PC-3 (cell line): ENCODE measurements at regions not wholly inside any gene's neighbourhood (a gene's known extent, or its start where the extent isn't known, plus 50 kb on each side); places are given as distances from the start of the nearest gene placed in this dataset.

Experiments
- ATAC-seq: fragments of 200-7000 bp; cut with Tn5 transposase; 2 replicates; pipeline ENCODE4 v1.9.1; 2020; ENCODE audit warnings: mild to moderate bottlenecking, moderate library complexity
- BruUV-seq: library from RNA; stranded (reverse); fragments of 400-500 nt; replicated peaks from 2 replicates; lab custom pipeline; 2021; lab: Mats Ljungman, UMichigan
- CTCF ChIA-PET: fragments of 300-600 bp; sonication (Branson Sonifier 250); formaldehyde crosslinking; loops from one replicate; lab custom pipeline; 2022; ENCODE audit warnings: antibody characterized with exemption; lab: Charles Lee
- POLR2A ChIA-PET: fragments of 300-600 bp; sonication (Branson Sonifier 250); formaldehyde crosslinking; loops from one replicate; lab custom pipeline; 2022; ENCODE audit warnings: antibody characterized with exemption; ENCODE audit not compliant: unreplicated experiment; lab: Charles Lee
- DNase-seq: peaks from one replicate; pipeline ENCODE4 v3.0.0-alpha.2; 2015
- H2AFZ ChIP-seq: fragments of 300-600 bp; sonication (generic); 2 replicates; pipeline ENCODE4 v1.6.0; 2016; ENCODE audit warnings: antibody characterized with exemption, low read length
- H3F3A ChIP-seq: fragments of 300-600 bp; sonication (generic); one replicate; pipeline ENCODE4 v1.6.0; 2017; ENCODE audit warnings: antibody characterized with exemption, low read length, control low read depth, mild to moderate bottlenecking; ENCODE audit not compliant: unreplicated experiment
- H3K27ac ChIP-seq: fragments of 300-600 bp; sonication (generic); 2 replicates; pipeline ENCODE4 v1.5.1; 2016; ENCODE audit warnings: mild to moderate bottlenecking, low read length
- H3K27me3 ChIP-seq: fragments of 300-600 bp; sonication (generic); 2 replicates; pipeline ENCODE4 v1.6.1; 2016; ENCODE audit warnings: low read length, mixed read lengths
- H3K36me3 ChIP-seq: fragments of 300-600 bp; sonication (generic); 2 replicates; pipeline ENCODE4 v1.6.1; 2016; ENCODE audit warnings: low read depth, mixed run types, low read length, mixed read lengths
- H3K4me1 ChIP-seq: fragments of 300-600 bp; sonication (generic); 2 replicates; pipeline ENCODE4 v1.5.1; 2016; ENCODE audit warnings: low read length; ENCODE audit not compliant: insufficient read depth
- H3K4me2 ChIP-seq: fragments of 300-600 bp; sonication (generic); 2 replicates; pipeline ENCODE4 v1.6.0; 2016; ENCODE audit warnings: low read length
- H3K4me3 ChIP-seq: fragments of 300-600 bp; sonication (generic); 2 replicates; pipeline ENCODE4 v1.5.1; 2016; ENCODE audit warnings: mild to moderate bottlenecking, low read length, mixed read lengths
- H3K79me2 ChIP-seq: fragments of 300-600 bp; sonication (generic); 2 replicates; pipeline ENCODE4 v1.6.1; 2017; ENCODE audit warnings: low read length, mixed read lengths
- H3K9ac ChIP-seq: fragments of 300-600 bp; sonication (generic); 2 replicates; pipeline ENCODE4 v1.6.0; 2016; ENCODE audit warnings: mild to moderate bottlenecking, low read length
- H3K9me2 ChIP-seq: fragments of 300-600 bp; sonication (generic); replicated peaks from 2 replicates; pipeline ENCODE4 v1.6.1; 2016; ENCODE audit warnings: mixed run types, low read length, mixed read lengths
- H3K9me3 ChIP-seq: fragments of 300-600 bp; sonication (generic); 2 replicates; pipeline ENCODE4 v1.6.1; 2016; ENCODE audit warnings: low read length, mixed read lengths
- H4K20me1 ChIP-seq: fragments of 300-600 bp; sonication (generic); 2 replicates; pipeline ENCODE4 v1.6.1; 2016; ENCODE audit warnings: low read length, mixed read lengths
- EZH2 ChIP-seq: fragments of 300-600 bp; sonication (generic); IDR thresholded peaks from one replicate; pipeline ENCODE4 v1.6.1; 2017; ENCODE audit warnings: antibody characterized with exemption, mild to moderate bottlenecking, low read length; ENCODE audit not compliant: unreplicated experiment
- EZH2phosphoT487 ChIP-seq: fragments of 300-600 bp; sonication (generic); IDR thresholded peaks from 2 replicates; pipeline ENCODE4 v1.6.1; 2018; ENCODE audit warnings: mild to moderate bottlenecking, antibody characterized with exemption, low read length, borderline replicate concordance
- intact Hi-C: fragments of 100-400 bp; cut with micrococcal nuclease; formaldehyde crosslinking; loops from 2 replicates; pipeline ENCODE4 v1.9.0; 2023
- TF ChIP-seq, protein P1 (sequence below): fragments of 300-600 bp; sonication (generic); conservative IDR thresholded peaks from 2 replicates; pipeline ENCODE4 v1.5.1; 2017; ENCODE audit warnings: antibody characterized with exemption, low read depth, mild to moderate bottlenecking, low read length

DNA sequence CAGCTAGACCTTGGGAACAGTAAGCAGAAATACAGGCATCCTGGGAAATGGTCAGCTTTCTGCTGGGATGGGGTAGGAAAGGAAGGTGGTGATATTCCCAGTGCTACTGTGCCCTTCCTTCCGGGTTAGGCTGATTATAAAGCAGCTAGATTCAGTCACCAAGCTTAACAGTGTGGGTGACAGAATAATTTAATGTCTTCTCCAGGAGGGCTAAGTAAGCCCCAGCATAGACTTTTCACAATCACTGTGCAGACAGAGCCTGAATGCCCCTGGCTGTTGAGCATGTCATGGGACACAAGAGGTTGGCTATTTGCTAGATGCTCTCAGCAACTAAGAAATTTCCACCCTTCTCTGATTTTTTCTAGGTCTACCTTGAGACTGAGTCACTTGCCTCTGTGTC lies 513.0 kb downstream of the TOX3 start:
- Histone ChIP-seq H3K9me3 (no peaks in the 10 kb centered on the region), H3K36me3 (no peaks in the 10 kb centered on the region), H3K9me2 (no peaks in the 10 kb centered on the region), H3K4me2 (no peak overlapping the region), H3K9ac (no peak overlapping the region), H4K20me1 (no peaks in the 10 kb centered on the region), H3K27me3 (no peaks in the 10 kb centered on the region), H2AFZ (no peak overlapping the region), H3F3A (no peaks in the 10 kb centered on the region), H3K4me3 (no peak overlapping the region), H3K27ac (no peak overlapping the region), H3K4me1 (no peaks in the 10 kb centered on the region), H3K79me2 (no peaks in the 10 kb centered on the region)
- ATAC-seq (no peak), DNase-seq (no peak)
- POLR2A ChIA-PET, result no interaction called here
- intact Hi-C loops, result no loop called here
- TF ChIP-seq, protein P1, sequence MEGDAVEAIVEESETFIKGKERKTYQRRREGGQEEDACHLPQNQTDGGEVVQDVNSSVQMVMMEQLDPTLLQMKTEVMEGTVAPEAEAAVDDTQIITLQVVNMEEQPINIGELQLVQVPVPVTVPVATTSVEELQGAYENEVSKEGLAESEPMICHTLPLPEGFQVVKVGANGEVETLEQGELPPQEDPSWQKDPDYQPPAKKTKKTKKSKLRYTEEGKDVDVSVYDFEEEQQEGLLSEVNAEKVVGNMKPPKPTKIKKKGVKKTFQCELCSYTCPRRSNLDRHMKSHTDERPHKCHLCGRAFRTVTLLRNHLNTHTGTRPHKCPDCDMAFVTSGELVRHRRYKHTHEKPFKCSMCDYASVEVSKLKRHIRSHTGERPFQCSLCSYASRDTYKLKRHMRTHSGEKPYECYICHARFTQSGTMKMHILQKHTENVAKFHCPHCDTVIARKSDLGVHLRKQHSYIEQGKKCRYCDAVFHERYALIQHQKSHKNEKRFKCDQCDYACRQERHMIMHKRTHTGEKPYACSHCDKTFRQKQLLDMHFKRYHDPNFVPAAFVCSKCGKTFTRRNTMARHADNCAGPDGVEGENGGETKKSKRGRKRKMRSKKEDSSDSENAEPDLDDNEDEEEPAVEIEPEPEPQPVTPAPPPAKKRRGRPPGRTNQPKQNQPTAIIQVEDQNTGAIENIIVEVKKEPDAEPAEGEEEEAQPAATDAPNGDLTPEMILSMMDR, result no peak
- TF ChIP-seq EZH2phosphoT487 (no peak), EZH2 (no peak)
- BruUV-seq, result no TSS peak
- CTCF ChIA-PET, result no interaction called here

- H3K27me3 ChIP-seq, result no peaks in the 10 kb centered on the region
- H3K4me1 ChIP-seq, result no peaks in the 10 kb centered on the region
- no peaks in the 10 kb centered on the region for H3K9me3 ChIP-seq
- DNase-seq, result no peak
- H3K27ac ChIP-seq, result no peak overlapping the region
- no peaks in the 10 kb centered on the region for H4K20me1 ChIP-seq
- no peaks in the 10 kb centered on the region for H3K79me2 ChIP-seq
- CTCF ChIA-PET, result no interaction called here
- no peak overlapping the region for H3K9ac ChIP-seq
- BruUV-seq, result no TSS peak
- H3K4me2 ChIP-seq, result no peak overlapping the region
- no peaks in the 10 kb centered on the region for H3K36me3 ChIP-seq
- TF ChIP-seq, protein P1, result no peak
- TF ChIP-seq EZH2phosphoT487, result no peak
- no peak for TF ChIP-seq EZH2
- no peak for ATAC-seq
- no peak overlapping the region for H2AFZ ChIP-seq
- intact Hi-C loops, result no loop called here
- POLR2A ChIA-PET, result no interaction called here
- H3K4me3 ChIP-seq, result no peak overlapping the region
- no peaks in the 10 kb centered on the region for H3F3A ChIP-seq
- H3K9me2 ChIP-seq, result no peaks in the 10 kb centered on the region
These were observed 524.0 kb downstream of the TOX3 start for GRCh38 chr16:52022980-52023379.

DNA sequence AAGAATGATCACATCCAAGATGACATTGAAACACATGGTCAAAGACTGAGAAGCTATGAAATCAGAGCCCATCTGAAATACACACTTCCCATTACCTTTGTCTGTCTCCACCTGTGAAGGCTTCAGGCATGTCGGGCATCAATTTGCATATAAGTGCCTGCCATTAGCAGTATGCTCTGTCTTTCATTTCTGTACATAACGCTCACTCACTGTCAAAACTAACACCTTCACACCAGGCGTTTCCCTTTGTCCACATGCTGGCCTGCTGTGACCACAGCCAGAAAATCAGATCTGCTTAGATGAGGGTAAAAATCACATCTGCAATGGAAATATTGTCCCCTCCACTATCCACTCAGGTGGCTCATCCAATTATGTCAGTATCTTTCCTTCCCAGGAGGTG lies 524.8 kb downstream of the TOX3 start:
- H3K36me3 ChIP-seq, result no peaks in the 10 kb centered on the region
- no peaks in the 10 kb centered on the region for H3K9me3 ChIP-seq
- H3K9me2 ChIP-seq, result no peaks in the 10 kb centered on the region
- no peaks in the 10 kb centered on the region for H3K79me2 ChIP-seq
- no peak overlapping the region for H3K4me2 ChIP-seq
- POLR2A ChIA-PET, result no interaction called here
- TF ChIP-seq EZH2phosphoT487 (no peak), EZH2 (no peak)
- TF ChIP-seq, protein P1, result no peak
- H3K9ac ChIP-seq, result no peak overlapping the region
- no peaks in the 10 kb centered on the region for H3K27me3 ChIP-seq
- H3K27ac ChIP-seq, result no peak overlapping the region
- intact Hi-C loops, result no loop called here
- DNase-seq (no peak), ATAC-seq (no peak)
- no peaks in the 10 kb centered on the region for H4K20me1 ChIP-seq
- BruUV-seq, result no TSS peak
- H3F3A ChIP-seq, result no peaks in the 10 kb centered on the region
- H3K4me3 ChIP-seq, result no peak overlapping the region
- CTCF ChIA-PET, result no interaction called here
- H3K4me1 ChIP-seq, result no peaks in the 10 kb centered on the region
- H2AFZ ChIP-seq, result no peak overlapping the region
